ENCODE measurements at regions not wholly inside any gene's neighbourhood (a gene's known extent, or its start where the extent isn't known, plus 50 kb on each side); places are given as distances from the start of the nearest gene placed in this dataset.

DNA sequence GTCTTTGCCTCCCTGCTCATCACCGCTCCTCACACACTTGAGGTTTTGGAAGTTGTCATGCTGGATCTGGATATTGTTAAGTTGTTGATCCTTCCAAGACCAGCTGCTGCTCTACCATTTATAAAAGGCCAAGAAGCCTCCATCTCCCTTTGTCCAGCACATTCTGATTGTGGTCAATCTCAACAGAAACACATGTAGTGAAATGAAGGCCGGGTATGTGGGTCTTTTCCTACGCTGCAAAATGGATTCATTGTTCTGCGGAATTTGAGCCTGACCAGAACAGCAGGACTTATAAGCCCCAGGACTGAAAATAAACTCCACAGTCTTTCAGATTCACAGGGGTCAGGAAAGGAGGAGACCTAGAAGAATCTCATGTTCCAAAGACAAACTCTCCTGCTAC, 238.4 kb downstream of the CMPK2 start:
- Histone ChIP-seq H3K9ac (ENCODE audit: low read length) (no peak overlapping the region), H3K4me3 (ENCODE audit: low read length) (no peak overlapping the region), H3K36me3 (ENCODE audit: insufficient read depth, low read length) (no peaks in the 10 kb centered on the region), H3K9me3 (ENCODE audit: low read length) (no peaks in the 10 kb centered on the region), H3K4me2 (ENCODE audit: low read length) (no peak overlapping the region), H2AFZ (ENCODE audit: low read depth, low read length) (no peak overlapping the region), H3K79me2 (replicated peaks; ENCODE audit: insufficient read depth, low read length) (no peaks in the 10 kb centered on the region), H3K27me3 (ENCODE audit: insufficient read depth, low read depth, low read length) (no peaks in the 10 kb centered on the region), H4K20me1 (ENCODE audit: insufficient read depth) (no peaks in the 10 kb centered on the region), H3K9me2 (ENCODE audit: insufficient read depth, low read length) (no peaks in the 10 kb centered on the region), H3K27ac (ENCODE audit: low read length) (no peak overlapping the region), H3F3A (ENCODE audit: insufficient read depth, low read length, poor library complexity, severe bottlenecking) (no peaks in the 10 kb centered on the region)
- TF ChIP-seq POLR2AphosphoS5 (IDR thresholded peaks at IDR 0.05) (no peak), RAD21 (conservative IDR thresholded peaks at IDR 0.05) (no peak), EZH2 (IDR thresholded peaks at IDR 0.05; ENCODE audit: borderline replicate concordance, insufficient read depth, low read length, poor library complexity, severe bottlenecking) (no peak), EP300 (conservative IDR thresholded peaks at IDR 0.05; ENCODE audit: poor library complexity, severe bottlenecking) (no peak), MXI1 (conservative IDR thresholded peaks at IDR 0.05; ENCODE audit: poor library complexity, severe bottlenecking) (no peak), SMC3 (conservative IDR thresholded peaks at IDR 0.05; ENCODE audit: poor library complexity) (no peak)

GRCh38 chr2:6630209-6630608, 235.5 kb downstream of the CMPK2 start:
- Histone ChIP-seq H3F3A (ENCODE audit: insufficient read depth, low read length, poor library complexity, severe bottlenecking) (no peaks in the 10 kb centered on the region), H2AFZ (ENCODE audit: low read depth, low read length) (no peak overlapping the region), H4K20me1 (ENCODE audit: insufficient read depth) (no peaks in the 10 kb centered on the region), H3K9me3 (ENCODE audit: low read length) (no peaks in the 10 kb centered on the region), H3K9me2 (ENCODE audit: insufficient read depth, low read length) (no peaks in the 10 kb centered on the region), H3K4me3 (ENCODE audit: low read length) (no peak overlapping the region), H3K4me2 (ENCODE audit: low read length) (no peak overlapping the region), H3K36me3 (ENCODE audit: insufficient read depth, low read length) (no peaks in the 10 kb centered on the region), H3K27me3 (ENCODE audit: insufficient read depth, low read depth, low read length) (no peaks in the 10 kb centered on the region), H3K27ac (ENCODE audit: low read length) (no peak overlapping the region), H3K79me2 (replicated peaks; ENCODE audit: insufficient read depth, low read length) (no peaks in the 10 kb centered on the region), H3K9ac (ENCODE audit: low read length) (no peak overlapping the region)
- TF ChIP-seq RAD21 (conservative IDR thresholded peaks at IDR 0.05) (no peak), POLR2AphosphoS5 (IDR thresholded peaks at IDR 0.05) (no peak), MXI1 (conservative IDR thresholded peaks at IDR 0.05; ENCODE audit: poor library complexity, severe bottlenecking) (no peak)

GRCh38 chr2:6635296-6635695, 230.4 kb downstream of the CMPK2 start:
- Histone ChIP-seq H4K20me1 (ENCODE audit: insufficient read depth) (no peaks in the 10 kb centered on the region), H3K27me3 (ENCODE audit: insufficient read depth, low read depth, low read length) (no peaks in the 10 kb centered on the region), H3F3A (ENCODE audit: insufficient read depth, low read length, poor library complexity, severe bottlenecking) (no peaks in the 10 kb centered on the region), H3K4me3 (ENCODE audit: low read length) (no peak overlapping the region), H3K27ac (ENCODE audit: low read length) (no peak overlapping the region), H3K9me2 (ENCODE audit: insufficient read depth, low read length) (no peaks in the 10 kb centered on the region), H3K9me3 (ENCODE audit: low read length) (no peaks in the 10 kb centered on the region), H3K9ac (ENCODE audit: low read length) (no peak overlapping the region), H2AFZ (ENCODE audit: low read depth, low read length) (no peak overlapping the region), H3K36me3 (ENCODE audit: insufficient read depth, low read length) (no peaks in the 10 kb centered on the region), H3K79me2 (replicated peaks; ENCODE audit: insufficient read depth, low read length) (no peaks in the 10 kb centered on the region), H3K4me2 (ENCODE audit: low read length) (no peak overlapping the region)
- TF ChIP-seq RAD21 (conservative IDR thresholded peaks at IDR 0.05) (no peak), TAF1 (IDR thresholded peaks at IDR 0.05; ENCODE audit: low read depth) (no peak), EZH2 (IDR thresholded peaks at IDR 0.05; ENCODE audit: borderline replicate concordance, insufficient read depth, low read length, poor library complexity, severe bottlenecking) (no peak), MXI1 (conservative IDR thresholded peaks at IDR 0.05; ENCODE audit: poor library complexity, severe bottlenecking) (no peak)

DNA sequence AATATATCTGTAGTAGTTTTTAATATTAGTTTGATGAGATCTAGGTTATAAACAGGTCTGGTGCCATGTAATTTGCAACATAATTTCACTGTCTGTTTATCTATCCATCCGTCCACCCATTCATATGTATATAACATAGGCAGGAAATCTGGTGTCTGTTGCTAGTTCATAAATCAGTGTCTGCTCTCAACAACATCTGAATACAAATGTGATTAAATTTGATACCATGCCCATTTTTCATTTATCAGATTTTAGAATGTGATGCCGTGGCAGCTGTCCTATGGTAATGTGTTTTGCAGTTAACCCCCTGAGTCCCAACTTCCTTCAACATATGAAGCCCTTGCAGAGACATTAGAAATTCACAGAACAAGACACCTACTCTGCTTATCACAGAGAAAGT, 228.4 kb downstream of the CMPK2 start:
- Histone ChIP-seq H3K9me3 (ENCODE audit: low read length) (no peaks in the 10 kb centered on the region), H3K9me2 (ENCODE audit: insufficient read depth, low read length) (no peaks in the 10 kb centered on the region), H3K36me3 (ENCODE audit: insufficient read depth, low read length) (no peaks in the 10 kb centered on the region), H3K27me3 (ENCODE audit: insufficient read depth, low read depth, low read length) (no peaks in the 10 kb centered on the region), H3K4me2 (ENCODE audit: low read length) (no peak overlapping the region), H4K20me1 (ENCODE audit: insufficient read depth) (no peaks in the 10 kb centered on the region), H3K4me3 (ENCODE audit: low read length) (no peak overlapping the region), H3F3A (ENCODE audit: insufficient read depth, low read length, poor library complexity, severe bottlenecking) (peaks cover 4% of the 10 kb centered on the region), H3K27ac (ENCODE audit: low read length) (no peak overlapping the region), H3K79me2 (replicated peaks; ENCODE audit: insufficient read depth, low read length) (no peaks in the 10 kb centered on the region), H3K9ac (ENCODE audit: low read length) (no peak overlapping the region), H2AFZ (ENCODE audit: low read depth, low read length) (no peak overlapping the region)
- TF ChIP-seq MXI1 (conservative IDR thresholded peaks at IDR 0.05; ENCODE audit: poor library complexity, severe bottlenecking): no peak
- no peak for TF ChIP-seq RAD21 (conservative IDR thresholded peaks at IDR 0.05)
- no peak for TF ChIP-seq EZH2 (IDR thresholded peaks at IDR 0.05; ENCODE audit: borderline replicate concordance, insufficient read depth, low read length, poor library complexity, severe bottlenecking)
- TF ChIP-seq REST (IDR thresholded peaks at IDR 0.05; ENCODE audit: borderline replicate concordance): no peak
- no peak for TF ChIP-seq EP300 (conservative IDR thresholded peaks at IDR 0.05; ENCODE audit: poor library complexity, severe bottlenecking)

Data from neural cell (in vitro differentiated cells).